CD14-positive monocyte (primary cell): ENCODE measurements at regions not wholly inside any gene's neighbourhood (a gene's known extent, or its start where the extent isn't known, plus 50 kb on each side); places are given as distances from the start of the nearest gene placed in this dataset.

ENCODE experiments used
- DNase-seq, 3 donors: peaks; one replicate each; pipeline ENCODE4 v3.0.0-alpha.2; 2011 to 2022
- H2AFZ ChIP-seq: 2 replicates; pipeline ENCODE4 v1.6.0; 2012; ENCODE audit warnings: mild to moderate bottlenecking, low read depth, low read length, inconsistent platforms; ENCODE audit not compliant: insufficient read depth, poor library complexity, severe bottlenecking
- H3K27ac ChIP-seq, 2 donors: 1 replicate in 1 of 2; 2 replicates in 1 of 2; pipeline ENCODE4 v1.5.1; 2012 to 2013; ENCODE audit warnings: low read length in 2 of 2, control low read depth in 1 of 2, inconsistent platforms in 1 of 2, low read depth in 1 of 2, mild to moderate bottlenecking in 1 of 2
- H3K27me3 ChIP-seq, 2 donors: one replicate each; pipeline versions ENCODE4 v1.6.0 to v1.6.1; 2011 to 2013; ENCODE audit warnings: low read length in 2 of 2; ENCODE audit not compliant: control insufficient read depth in 2 of 2, insufficient read depth in 2 of 2
- H3K36me3 ChIP-seq, 2 donors: replicated peaks in 1 of 2; 1 replicate in 1 of 2; 2 replicates in 1 of 2; pipeline versions ENCODE4 v1.5.1 to v1.6.1; 2012 to 2013; ENCODE audit warnings: low read length in 2 of 2, control low read depth in 1 of 2, inconsistent platforms in 1 of 2, mild to moderate bottlenecking in 1 of 2; ENCODE audit not compliant: insufficient read depth in 2 of 2, control insufficient read depth in 1 of 2
- H3K4me1 ChIP-seq, 2 donors: 1 replicate in 1 of 2; 2 replicates in 1 of 2; pipeline versions ENCODE4 v1.5.1 to v1.6.1; 2012 to 2013; ENCODE audit warnings: low read length in 2 of 2, control low read depth in 1 of 2, inconsistent platforms in 1 of 2, mild to moderate bottlenecking in 1 of 2, moderate library complexity in 1 of 2; ENCODE audit not compliant: insufficient read depth in 2 of 2, control insufficient read depth in 1 of 2
- H3K4me2 ChIP-seq: replicated peaks from 2 replicates; pipeline ENCODE3; 2012; ENCODE audit warnings: low read length, moderate library complexity, mild to moderate bottlenecking; ENCODE audit not compliant: poor library complexity, severe bottlenecking; ENCODE audit errors: extremely low read depth
- H3K4me3 ChIP-seq, 3 experiments: fragments of 200-600 bp in 1 of 3; sonication (generic) in 1 of 3; replicated peaks in 1 of 3; 1 replicate in 2 of 3; 2 replicates in 1 of 3; pipeline ENCODE4 v1.5.1; 2011 to 2013; ENCODE audit warnings: low read length in 3 of 3, mild to moderate bottlenecking in 3 of 3, control low read depth in 2 of 3, low read depth in 2 of 3, inconsistent platforms in 1 of 3, moderate library complexity in 1 of 3
- H3K79me2 ChIP-seq: 2 replicates; pipeline ENCODE4 v1.6.0; 2012; ENCODE audit warnings: mild to moderate bottlenecking, control low read depth, inconsistent platforms, low read length, moderate library complexity; ENCODE audit not compliant: insufficient read depth
- H3K9ac ChIP-seq: 2 replicates; pipeline ENCODE4 v1.6.0; 2017; ENCODE audit warnings: low read length, mild to moderate bottlenecking; ENCODE audit not compliant: insufficient read depth, poor library complexity, severe bottlenecking
- H3K9me3 ChIP-seq, 2 donors: replicated peaks in 1 of 2; 1 replicate in 1 of 2; 2 replicates in 1 of 2; pipeline versions ENCODE4 v1.5.1 to v1.6.1; 2012 to 2013; ENCODE audit warnings: low read length in 2 of 2, control low read depth in 1 of 2; ENCODE audit not compliant: control insufficient read depth in 1 of 2, insufficient read depth in 1 of 2
- H4K20me1 ChIP-seq: 2 replicates; pipeline ENCODE4 v1.6.0; 2012; ENCODE audit warnings: mild to moderate bottlenecking, low read length, control low read depth, moderate library complexity; ENCODE audit not compliant: insufficient read depth
- H3K27ac Mint-ChIP-seq, 7 donors: one replicate each; pipeline ENCODE4 v1.8.0; 2020; ENCODE audit warnings: mild to moderate bottlenecking in 7 of 7, mixed read lengths in 7 of 7, moderate library complexity in 6 of 7, inconsistent platforms in 2 of 7
- H3K27me3 Mint-ChIP-seq, 3 donors: one replicate each; pipeline ENCODE4 v1.8.0; 2021 to 2022; ENCODE audit warnings: low read depth in 3 of 3, mild to moderate bottlenecking in 3 of 3, mixed read lengths in 3 of 3, moderate library complexity in 3 of 3, inconsistent platforms in 1 of 3
- H3K36me3 Mint-ChIP-seq, 2 donors: one replicate each; pipeline ENCODE4 v1.8.0; 2020; ENCODE audit warnings: mixed read lengths in 2 of 2, inconsistent platforms in 1 of 2, mild to moderate bottlenecking in 1 of 2
- H3K4me1 Mint-ChIP-seq: one replicate; pipeline ENCODE4 v1.8.0; 2020; ENCODE audit warnings: mild to moderate bottlenecking, mixed read lengths
- H3K4me3 Mint-ChIP-seq, 2 donors: one replicate each; pipeline ENCODE4 v1.8.0; 2020; ENCODE audit warnings: mild to moderate bottlenecking in 2 of 2, mixed read lengths in 2 of 2, moderate library complexity in 1 of 2
- H3K9me3 Mint-ChIP-seq, 7 donors: one replicate each; pipeline ENCODE4 v1.8.0; 2020 to 2022; ENCODE audit warnings: mixed read lengths in 7 of 7, mild to moderate bottlenecking in 6 of 7, moderate library complexity in 6 of 7, inconsistent platforms in 2 of 7
- WGBS: methylation state at CpG from one replicate; pipeline ENCODE4 v1.1.5; 2013; ENCODE audit warnings: missing lambda C conversion rate; ENCODE audit not compliant: insufficient coverage; 5-methylcytosine and 5-hydroxymethylcytosine counted together
- intact Hi-C, 2 donors: fragments of 100-400 bp; cut with micrococcal nuclease; formaldehyde crosslinking; loops; one replicate each; pipeline versions ENCODE4 v1.15.0 to v1.15.1; 2023
- TF ChIP-seq, protein P1 (sequence below): fragments of 200-600 bp; IDR thresholded peaks from one replicate; pipeline ENCODE4 v1.8.0; 2022; ENCODE audit warnings: antibody characterized with exemption, mild to moderate bottlenecking

DNA sequence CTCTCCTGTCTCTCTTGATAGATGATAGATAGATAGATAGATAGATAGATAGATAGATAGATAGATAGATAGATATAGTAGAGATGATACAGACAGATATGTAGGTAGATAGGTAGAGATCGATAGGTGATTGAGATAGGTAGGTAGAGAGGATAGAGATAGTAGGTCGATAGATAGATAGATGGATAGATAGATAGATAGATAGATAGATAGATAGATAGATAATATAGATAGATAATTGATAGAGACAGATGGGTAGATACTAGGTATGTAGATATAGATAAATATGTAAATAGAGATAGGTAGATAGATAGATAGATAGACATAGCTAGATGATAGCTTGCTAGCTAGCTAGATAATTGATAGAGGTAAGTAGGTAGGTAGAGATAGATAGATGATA lies 1154.2 kb upstream of the AUTS2 start:
- TF ChIP-seq, protein P1, sequence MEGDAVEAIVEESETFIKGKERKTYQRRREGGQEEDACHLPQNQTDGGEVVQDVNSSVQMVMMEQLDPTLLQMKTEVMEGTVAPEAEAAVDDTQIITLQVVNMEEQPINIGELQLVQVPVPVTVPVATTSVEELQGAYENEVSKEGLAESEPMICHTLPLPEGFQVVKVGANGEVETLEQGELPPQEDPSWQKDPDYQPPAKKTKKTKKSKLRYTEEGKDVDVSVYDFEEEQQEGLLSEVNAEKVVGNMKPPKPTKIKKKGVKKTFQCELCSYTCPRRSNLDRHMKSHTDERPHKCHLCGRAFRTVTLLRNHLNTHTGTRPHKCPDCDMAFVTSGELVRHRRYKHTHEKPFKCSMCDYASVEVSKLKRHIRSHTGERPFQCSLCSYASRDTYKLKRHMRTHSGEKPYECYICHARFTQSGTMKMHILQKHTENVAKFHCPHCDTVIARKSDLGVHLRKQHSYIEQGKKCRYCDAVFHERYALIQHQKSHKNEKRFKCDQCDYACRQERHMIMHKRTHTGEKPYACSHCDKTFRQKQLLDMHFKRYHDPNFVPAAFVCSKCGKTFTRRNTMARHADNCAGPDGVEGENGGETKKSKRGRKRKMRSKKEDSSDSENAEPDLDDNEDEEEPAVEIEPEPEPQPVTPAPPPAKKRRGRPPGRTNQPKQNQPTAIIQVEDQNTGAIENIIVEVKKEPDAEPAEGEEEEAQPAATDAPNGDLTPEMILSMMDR, result no peak
- Histone ChIP-seq H3K4me2 (no peak overlapping the region), H3K9me3 (peaks cover 26 to 36% of the 10 kb centered on the region in 2 donors), H4K20me1 (no peaks in the 10 kb centered on the region), H3K27me3 (no peaks in the 10 kb centered on the region), H3K36me3 (no peaks in the 10 kb centered on the region), H3K9ac (no peak overlapping the region), H3K79me2 (no peaks in the 10 kb centered on the region), H2AFZ (no peak overlapping the region), H3K27ac (no peak overlapping the region), H3K4me3 (no peak overlapping the region), H3K4me1 (no peaks in the 10 kb centered on the region)
- intact Hi-C loops, result no loop called here
- Mint-ChIP-seq H3K4me1 (no peaks in the 10 kb centered on the region), H3K27ac (no peak overlapping the region), H3K9me3 (peaks cover 10 to 31% (median 20%) of the 10 kb centered on the region in 7 donors), H3K4me3 (no peak overlapping the region), H3K27me3 (no peaks in the 10 kb centered on the region), H3K36me3 (no peaks in the 10 kb centered on the region)
- no peak for DNase-seq
- WGBS, result 89% methylated on average over 1 of the region's 2 CpGs

DNA sequence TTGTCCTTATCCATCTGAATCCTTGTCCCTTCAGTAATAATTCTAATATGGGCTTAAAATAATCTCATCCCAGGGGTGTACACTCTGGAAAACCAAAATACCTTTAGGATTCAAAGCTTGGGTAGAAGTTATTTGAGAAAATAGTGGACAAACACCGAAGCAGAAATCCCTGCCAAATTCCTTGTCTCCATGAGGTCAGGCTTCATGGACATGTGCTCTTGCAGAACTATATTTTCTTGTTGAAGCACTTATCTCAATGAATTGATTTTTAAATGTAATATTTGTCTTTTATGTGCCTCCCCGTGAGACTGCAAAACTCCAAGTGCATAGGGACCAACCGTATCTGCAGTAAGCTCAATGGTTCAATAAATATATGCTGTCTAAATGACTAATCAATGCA lies 1153.3 kb upstream of the AUTS2 start:
- Mint-ChIP-seq H3K4me1 (no peaks in the 10 kb centered on the region), H3K9me3 (peaks cover 15 to 31% (median 23%) of the 10 kb centered on the region in 7 donors), H3K27me3 (no peaks in the 10 kb centered on the region), H3K36me3 (no peaks in the 10 kb centered on the region), H3K27ac (no peak overlapping the region), H3K4me3 (no peak overlapping the region)
- intact Hi-C loops, result no loop called here
- Histone ChIP-seq H3K27me3 (no peaks in the 10 kb centered on the region), H3K36me3 (no peaks in the 10 kb centered on the region), H3K4me2 (no peak overlapping the region), H3K79me2 (no peaks in the 10 kb centered on the region), H4K20me1 (no peaks in the 10 kb centered on the region), H3K4me3 (no peak overlapping the region), H3K27ac (no peak overlapping the region), H3K9me3 (peaks cover 26 to 43% of the 10 kb centered on the region in 2 donors), H3K9ac (no peak overlapping the region), H3K4me1 (no peaks in the 10 kb centered on the region), H2AFZ (no peak overlapping the region)
- TF ChIP-seq, protein P1, result no peak
- DNase-seq, result no peak
- WGBS, result 83% methylated on average over 1 of the region's 3 CpGs
